ENCODE measurements at regions not wholly inside any gene's neighbourhood (a gene's known extent, or its start where the extent isn't known, plus 50 kb on each side); places are given as distances from the start of the nearest gene placed in this dataset.

DNA sequence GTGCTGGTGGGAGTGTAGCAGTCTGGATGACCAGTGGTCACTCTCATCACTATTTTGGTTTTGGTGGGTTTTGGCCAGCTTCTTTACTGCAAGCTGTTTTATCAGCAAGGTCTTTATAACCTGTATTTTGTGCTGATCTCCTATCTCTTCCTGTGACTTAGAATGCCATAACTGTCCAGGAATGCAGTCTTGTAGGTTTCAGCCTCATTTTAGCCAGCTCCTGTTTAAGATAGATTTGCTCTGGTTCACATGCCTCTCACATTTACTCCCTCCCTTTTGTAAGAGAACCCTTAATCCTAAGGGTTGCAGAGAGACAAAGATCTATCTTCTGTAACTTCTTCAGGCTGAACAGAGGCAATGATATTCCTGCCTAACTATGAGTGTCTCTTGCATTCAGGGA lies 51.2 kb upstream of the INHBA start:
- peak in 1 of 2 donors; percentile 36 for DNase-seq (ENCODE audit: low read depth in 2 of 2)
- H3K36me3 ChIP-seq (ENCODE audit: control insufficient read depth, insufficient read depth, low read length): no peaks in the 10 kb centered on the region
- H3K27me3 ChIP-seq (ENCODE audit: control insufficient read depth, insufficient read depth, low read length): no peaks in the 10 kb centered on the region
- no peak overlapping the region for H3K4me2 ChIP-seq (ENCODE audit: extremely low read depth, insufficient read depth, low read length)
- no peaks in the 10 kb centered on the region for H3K4me1 ChIP-seq (ENCODE audit: control insufficient read depth, extremely low read depth, insufficient read depth, low read length)
- H3K79me2 ChIP-seq (ENCODE audit: control insufficient read depth, insufficient read depth, low read length): no peaks in the 10 kb centered on the region
- H3K9me3 ChIP-seq (ENCODE audit: control insufficient read depth, insufficient read depth, low read depth, low read length): no peaks in the 10 kb centered on the region
- H3K4me3 ChIP-seq (replicated peaks in 1 of 4; ENCODE audit: control extremely low read depth in 1 of 4, insufficient read depth in 1 of 4, low read depth in 3 of 4, low read length in 4 of 4): no peak overlapping the region
- H2AFZ ChIP-seq (ENCODE audit: low read length): no peak overlapping the region
- TF ChIP-seq EZH2 (IDR thresholded peaks at IDR 0.05; ENCODE audit: low read length, missing control alignments) (no peak), CTCF (conservative IDR thresholded peaks at IDR 0.05 in 1 of 2, IDR thresholded peaks at IDR 0.05 in 1 of 2; ENCODE audit: low read depth in 1 of 2, low read length in 2 of 2) (no peak)
- H3K9ac ChIP-seq (ENCODE audit: insufficient read depth, low read length): no peak overlapping the region
- H3K27ac ChIP-seq (ENCODE audit: insufficient read depth, low read length): no peak overlapping the region
- H4K20me1 ChIP-seq (ENCODE audit: control insufficient read depth, extremely low read depth, insufficient read depth, low read length): no peaks in the 10 kb centered on the region

All from fibroblast of lung (primary cell).